ENCODE measurements at regions not wholly inside any gene's neighbourhood (a gene's known extent, or its start where the extent isn't known, plus 50 kb on each side); places are given as distances from the start of the nearest gene placed in this dataset.
A peak's percentile ranks its signal among the peaks of the same experiment; 100 is the strongest.
"Not testable (repeated sequence)": the region's sequence is repeated elsewhere in the genome, so short reads cannot be mapped to it uniquely, and the experiment has no call there.

GRCh38 chr7:25672496-25672895 lies 444.2 kb upstream of the NPVF start:
- DNase-seq, result no peak

- DNase-seq, result no peak
These were observed 447.6 kb upstream of the NPVF start for GRCh38 chr7:25675789-25676474.

- DNase-seq, result no peak
These were observed 449.3 kb upstream of the NPVF start for GRCh38 chr7:25677595-25677994.

GRCh38 chr7:25678215-25678614 lies 449.9 kb upstream of the NPVF start:
- DNase-seq, result no peak

GRCh38 chr7:25680636-25681035 lies 452.4 kb upstream of the NPVF start:
- no peak for DNase-seq

GRCh38 chr7:25684360-25684759 lies 456.1 kb upstream of the NPVF start:
- DNase-seq, result no peak

- DNase-seq, result no peak
These were observed 458.2 kb upstream of the NPVF start for GRCh38 chr7:25686493-25686892.

- no peak for DNase-seq
These were observed 457.8 kb upstream of the NFE2L3 start for GRCh38 chr7:25694211-25694610.

- DNase-seq, result peak; percentile 43
These were observed 457.3 kb upstream of the NFE2L3 start for GRCh38 chr7:25694699-25695098.

GRCh38 chr7:25696571-25696970 lies 455.4 kb upstream of the NFE2L3 start:
- no peak for DNase-seq

- no peak for DNase-seq
These were observed 453.4 kb upstream of the NFE2L3 start for GRCh38 chr7:25698451-25699113.

- not testable (repeated sequence) for DNase-seq
These were observed 451.9 kb upstream of the NFE2L3 start for GRCh38 chr7:25700141-25700540.

- no peak for DNase-seq
These were observed 447.6 kb upstream of the NFE2L3 start for GRCh38 chr7:25704413-25704812.

- DNase-seq, result no peak
These were observed 445.2 kb upstream of the NFE2L3 start for GRCh38 chr7:25706764-25707163.

- DNase-seq, result peak; percentile 44
These were observed 444.0 kb upstream of the NFE2L3 start for GRCh38 chr7:25707768-25708620.

- DNase-seq, result no peak
These were observed 441.0 kb upstream of the NFE2L3 start for GRCh38 chr7:25710959-25711358.

- no peak for DNase-seq
These were observed 440.1 kb upstream of the NFE2L3 start for GRCh38 chr7:25711940-25712339.

GRCh38 chr7:25712500-25712899 lies 439.5 kb upstream of the NFE2L3 start:
- no peak for DNase-seq

- DNase-seq, result no peak
These were observed 438.0 kb upstream of the NFE2L3 start for GRCh38 chr7:25714013-25714412.

- no peak for DNase-seq
These were observed 435.6 kb upstream of the NFE2L3 start for GRCh38 chr7:25716421-25716820.

- DNase-seq, result no peak
These were observed 433.4 kb upstream of the NFE2L3 start for GRCh38 chr7:25718596-25718995.

GRCh38 chr7:25719190-25719896 lies 432.7 kb upstream of the NFE2L3 start:
- DNase-seq, result no peak

- DNase-seq, result no peak
These were observed 431.6 kb upstream of the NFE2L3 start for GRCh38 chr7:25720427-25720826.
